Mammary epithelial cell (primary cell): ENCODE measurements at regions not wholly inside any gene's neighbourhood (a gene's known extent, or its start where the extent isn't known, plus 50 kb on each side); places are given as distances from the start of the nearest gene placed in this dataset.

Source experiments
- CTCF ChIP-seq, 2 donors: IDR thresholded peaks in 1 of 2; conservative IDR thresholded peaks in 1 of 2; 2 replicates each; pipeline ENCODE4 v1.5.1; 2011 to 2012; ENCODE audit warnings: inconsistent platforms in 2 of 2, low read length in 2 of 2, mild to moderate bottlenecking in 2 of 2, control low read depth in 1 of 2, low read depth in 1 of 2; ENCODE audit not compliant: insufficient read depth in 1 of 2; ENCODE audit errors: extremely low read depth in 1 of 2
- EZH2 ChIP-seq: IDR thresholded peaks from 2 replicates; pipeline ENCODE4 v1.6.1; 2012; ENCODE audit warnings: low read length, inconsistent platforms, borderline replicate concordance

DNA sequence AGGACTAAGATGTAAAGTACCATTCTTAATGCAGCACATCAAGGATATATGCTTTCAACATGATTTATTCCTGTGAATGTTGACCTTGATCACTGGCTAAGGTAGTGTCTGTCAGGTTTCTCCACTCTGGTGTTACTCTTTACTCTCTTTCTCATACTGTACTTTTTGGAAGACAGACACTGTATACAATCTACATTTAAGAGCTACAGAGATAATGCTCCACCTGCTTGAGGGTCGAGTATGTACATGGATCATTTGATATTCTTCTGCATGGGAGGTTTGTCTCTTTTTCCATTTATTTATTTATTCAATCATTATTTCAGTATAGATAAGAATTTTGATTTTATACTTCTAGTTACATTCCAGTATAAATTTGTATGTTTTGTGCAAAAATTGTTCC, 199.5 kb upstream of the RGPD4 start:
- TF ChIP-seq CTCF (conservative IDR thresholded peaks at IDR 0.05 in 1 of 2, IDR thresholded peaks at IDR 0.05 in 1 of 2; ENCODE audit: extremely low read depth in 1 of 2, insufficient read depth in 1 of 2, low read depth in 1 of 2, low read length in 2 of 2) (no peak), EZH2 (no peak)
